HG03432 (cell line): ENCODE measurements at regions not wholly inside any gene's neighbourhood (a gene's known extent, or its start where the extent isn't known, plus 50 kb on each side); places are given as distances from the start of the nearest gene placed in this dataset.
"Not testable (repeated sequence)": the region's sequence is repeated elsewhere in the genome, so short reads cannot be mapped to it uniquely, and the experiment has no call there.

Experiments used
- ATAC-seq: cut with Tn5 transposase; IDR thresholded peaks from one replicate; pipeline ENCODE4 v1.9.1; 2021; ENCODE audit warnings: mild to moderate bottlenecking, moderate library complexity; ENCODE audit not compliant: unreplicated experiment

- not testable (repeated sequence) for ATAC-seq
Measured at GRCh38 chr10:100638969-100639368, 103.2 kb downstream of the HIF1AN start.

GRCh38 chr10:100642295-100642994, 102.9 kb upstream of the PAX2 start:
- no peak for ATAC-seq

- ATAC-seq = no peak
Measured at GRCh38 chr10:100645091-100645490, 100.3 kb upstream of the PAX2 start.

- ATAC-seq = no peak
Measured at GRCh38 chr10:100645613-100646392, 99.6 kb upstream of the PAX2 start.

GRCh38 chr10:100647928-100648327, 97.5 kb upstream of the PAX2 start:
- ATAC-seq = no peak

GRCh38 chr10:100650693-100651092, 94.7 kb upstream of the PAX2 start:
- no peak for ATAC-seq

GRCh38 chr10:100651099-100651498, 94.3 kb upstream of the PAX2 start:
- ATAC-seq = not testable (repeated sequence)

GRCh38 chr10:100651916-100652315, 93.5 kb upstream of the PAX2 start:
- ATAC-seq = no peak

- no peak for ATAC-seq
Measured at GRCh38 chr10:100652406-100653135, 92.8 kb upstream of the PAX2 start.

- ATAC-seq = no peak
Measured at GRCh38 chr10:100653238-100653956, 92.0 kb upstream of the PAX2 start.

- no peak for ATAC-seq
Measured at GRCh38 chr10:100653957-100654781, 91.2 kb upstream of the PAX2 start.

GRCh38 chr10:100654782-100655325, 90.5 kb upstream of the PAX2 start:
- no peak for ATAC-seq

GRCh38 chr10:100655326-100655759, 90.0 kb upstream of the PAX2 start:
- no peak for ATAC-seq

- ATAC-seq = no peak
Measured at GRCh38 chr10:100655760-100656421, 89.5 kb upstream of the PAX2 start.

- no peak for ATAC-seq
Measured at GRCh38 chr10:100656454-100656853, 88.9 kb upstream of the PAX2 start.

- no peak for ATAC-seq
Measured at GRCh38 chr10:100658269-100658668, 87.1 kb upstream of the PAX2 start.

- ATAC-seq = no peak
Measured at GRCh38 chr10:100659361-100660098, 85.9 kb upstream of the PAX2 start.

GRCh38 chr10:100660365-100660764, 85.0 kb upstream of the PAX2 start:
- ATAC-seq = no peak

- no peak for ATAC-seq
Measured at GRCh38 chr10:100660945-100661344, 84.4 kb upstream of the PAX2 start.
